Small intestine (tissue), 7 donors: ENCODE measurements at regions not wholly inside any gene's neighbourhood (a gene's known extent, or its start where the extent isn't known, plus 50 kb on each side); places are given as distances from the start of the nearest gene placed in this dataset.

Experiments
- DNase-seq, 2 donors: peaks; one replicate each; pipeline versions ENCODE4 v3.0.0 to v3.0.0-alpha.2; 2013
- FAIRE-seq: peaks from 2 replicates; lab custom pipeline; 2012; peaks lifted over from hg19 to GRCh38; lab: Jason Lieb, UNC
- H3K27ac ChIP-seq, 3 donors: one replicate each; pipeline ENCODE4 v1.5.1; 2013; ENCODE audit warnings: low read length in 2 of 3, mild to moderate bottlenecking in 2 of 3, control low read depth in 1 of 3, inconsistent platforms in 1 of 3, low read depth in 1 of 3, moderate library complexity in 1 of 3
- H3K27me3 ChIP-seq, 3 donors: one replicate each; pipeline ENCODE4 v1.6.1; 2013; ENCODE audit warnings: low read length in 3 of 3, inconsistent platforms in 1 of 3; ENCODE audit not compliant: control insufficient read depth in 3 of 3, insufficient read depth in 3 of 3
- H3K36me3 ChIP-seq, 3 donors: one replicate each; pipeline ENCODE4 v1.6.1; 2013; ENCODE audit warnings: low read length in 3 of 3, inconsistent platforms in 1 of 3, low read depth in 1 of 3, mild to moderate bottlenecking in 1 of 3, moderate library complexity in 1 of 3; ENCODE audit not compliant: control insufficient read depth in 3 of 3, insufficient read depth in 2 of 3
- H3K4me1 ChIP-seq, 3 donors: one replicate each; pipeline ENCODE4 v1.6.1; 2013; ENCODE audit warnings: low read length in 2 of 3, inconsistent platforms in 1 of 3, low read depth in 1 of 3, mild to moderate bottlenecking in 1 of 3, moderate library complexity in 1 of 3; ENCODE audit not compliant: control insufficient read depth in 3 of 3, insufficient read depth in 2 of 3
- H3K4me3 ChIP-seq, 3 donors: one replicate each; pipeline ENCODE4 v1.5.1; 2013; ENCODE audit warnings: low read length in 3 of 3, control low read depth in 1 of 3, inconsistent platforms in 1 of 3, low read depth in 1 of 3, mild to moderate bottlenecking in 1 of 3, moderate library complexity in 1 of 3
- H3K9me3 ChIP-seq, 2 donors: one replicate each; pipeline ENCODE4 v1.6.1; 2013; ENCODE audit warnings: low read depth in 1 of 2, low read length in 1 of 2; ENCODE audit not compliant: control insufficient read depth in 2 of 2, insufficient read depth in 1 of 2
- WGBS, 3 donors: extraction: QIAGEN DNeasy Blood & Tissue Kit; methylation state at CpG; one replicate each; pipeline ENCODE4 v1.1.7; 2013; 5-methylcytosine and 5-hydroxymethylcytosine counted together
- donor health status: healthy with polysubstance abuse.
- donor health status: control.
- donor health status: control.
- donor health status: Bipolar disorder and iron deficiency.
- donor health status: healthy.

DNA sequence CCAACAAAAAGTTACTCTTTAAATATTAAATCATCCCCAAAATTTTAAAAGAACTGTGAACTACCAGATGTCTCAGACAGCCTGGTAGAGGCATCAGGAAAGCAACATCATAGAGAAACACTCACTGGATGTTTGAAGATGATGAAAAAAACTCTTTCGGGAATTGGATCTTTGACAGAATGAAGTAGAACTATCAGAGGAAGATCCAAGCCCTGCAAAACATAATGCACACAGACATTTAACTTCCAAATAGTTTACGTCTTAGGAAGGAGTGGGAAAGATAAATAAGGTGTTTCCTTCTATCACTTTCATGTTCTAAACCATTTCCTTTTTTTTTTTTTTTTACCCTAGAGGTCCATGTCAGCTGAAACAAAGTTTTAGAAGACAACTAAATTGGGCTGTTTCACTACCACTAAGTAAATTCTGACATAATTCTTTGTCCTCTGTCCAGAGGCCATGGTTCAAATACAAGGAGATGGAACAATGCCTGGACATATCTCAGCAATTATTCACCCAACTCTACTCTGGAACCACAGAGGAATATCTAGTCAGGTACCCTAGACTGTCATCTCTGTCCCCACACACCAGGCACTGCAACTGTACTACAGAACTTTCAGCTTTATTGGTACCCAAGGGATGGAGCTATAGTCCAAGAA lies 217.7 kb upstream of the INTU start:
- Histone ChIP-seq H3K4me1 (no peaks in the 10 kb centered on the region), H3K27me3 (no peaks in the 10 kb centered on the region), H3K9me3 (peaks cover 0 to under 1% of the 10 kb centered on the region in 2 donors), H3K36me3 (no peaks in the 10 kb centered on the region), H3K27ac (no peak overlapping the region), H3K4me3 (no peak overlapping the region)
- 55 to 65% (median 58%) methylated on average over 2 of the region's 2 CpGs for WGBS, 3 donors
- no peak for FAIRE-seq
- DNase-seq, result no peak

- 78 to 85% (median 85%) methylated on average over 4 of the region's 4 CpGs for WGBS, 3 donors
- H3K27ac ChIP-seq, result no peak overlapping the region
- no peak overlapping the region for H3K4me3 ChIP-seq
- no peaks in the 10 kb centered on the region for H3K9me3 ChIP-seq
- FAIRE-seq (no peak), DNase-seq (no peak)
- no peaks in the 10 kb centered on the region for H3K27me3 ChIP-seq
- no peaks in the 10 kb centered on the region for H3K4me1 ChIP-seq
- no peaks in the 10 kb centered on the region for H3K36me3 ChIP-seq
Measured at GRCh38 chr4:127416115-127416514, 216.6 kb upstream of the INTU start.

GRCh38 chr4:127417885-127418535 lies 214.7 kb upstream of the INTU start:
- whole genome bisulfite sequencing, 3 donors, result 35 to 41% (median 37%) methylated on average over 3 of the region's 3 CpGs
- H3K9me3 ChIP-seq, result no peaks in the 10 kb centered on the region
- no peak overlapping the region for H3K4me3 ChIP-seq
- DNase-seq (no peak), FAIRE-seq (no peak)
- H3K36me3 ChIP-seq, result no peaks in the 10 kb centered on the region
- no peak overlapping the region for H3K27ac ChIP-seq
- no peaks in the 10 kb centered on the region for H3K4me1 ChIP-seq
- no peaks in the 10 kb centered on the region for H3K27me3 ChIP-seq

GRCh38 chr4:127419431-127419830 lies 213.3 kb upstream of the INTU start:
- FAIRE-seq, result no peak
- no peak overlapping the region for H3K4me3 ChIP-seq
- no peaks in the 10 kb centered on the region for H3K27me3 ChIP-seq
- no peak for DNase-seq
- no peaks in the 10 kb centered on the region for H3K9me3 ChIP-seq
- 6 to 28% (median 8%) methylated on average over 1 of the region's 1 CpG for WGBS, 3 donors
- H3K36me3 ChIP-seq, result no peaks in the 10 kb centered on the region
- no peak overlapping the region for H3K27ac ChIP-seq
- H3K4me1 ChIP-seq, result no peaks in the 10 kb centered on the region

GRCh38 chr4:127421437-127421836 lies 211.3 kb upstream of the INTU start:
- H3K27me3 ChIP-seq, result no peaks in the 10 kb centered on the region
- H3K27ac ChIP-seq, result no peak overlapping the region
- DNase-seq (no peak), FAIRE-seq (no peak)
- no peaks in the 10 kb centered on the region for H3K9me3 ChIP-seq
- H3K4me1 ChIP-seq, result no peaks in the 10 kb centered on the region
- H3K36me3 ChIP-seq, result no peaks in the 10 kb centered on the region
- no peak overlapping the region for H3K4me3 ChIP-seq

DNA sequence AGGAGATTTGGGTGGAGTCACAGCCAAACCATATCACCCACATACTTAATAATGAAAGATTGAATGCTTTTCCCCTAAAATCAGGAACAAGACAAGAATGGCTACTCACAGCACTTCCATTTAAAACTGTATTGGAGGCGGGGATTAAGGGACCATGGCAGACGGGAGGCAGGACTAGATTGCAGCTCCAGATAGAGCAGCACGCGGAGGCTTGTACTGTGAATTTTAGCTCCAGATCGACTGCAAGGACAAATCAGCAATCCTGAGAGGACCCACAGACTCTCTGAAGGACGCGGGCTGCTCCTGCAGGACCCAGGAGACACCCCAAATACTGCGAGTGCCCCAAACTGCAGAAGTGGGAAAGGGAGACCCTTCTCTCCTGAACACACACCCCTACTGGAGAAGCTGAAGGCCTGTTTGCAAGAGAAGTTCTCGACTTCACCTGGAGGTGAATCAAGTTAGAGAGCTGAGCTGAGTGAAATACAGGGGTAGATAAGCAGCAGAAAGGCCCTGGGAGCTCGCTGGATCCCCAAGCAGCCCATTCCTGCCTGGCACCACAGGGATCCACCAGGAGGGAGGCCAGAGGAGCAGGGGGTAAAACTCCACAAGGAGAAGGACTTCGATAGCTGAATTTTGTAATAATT lies 207.4 kb upstream of the INTU start:
- DNase-seq (no peak), FAIRE-seq (no peak)
- H3K36me3 ChIP-seq, result no peaks in the 10 kb centered on the region
- H3K4me1 ChIP-seq, result no peaks in the 10 kb centered on the region
- H3K4me3 ChIP-seq, result no peak overlapping the region
- WGBS, 3 donors, result 72 to 86% (median 76%) methylated on average over 11 of the region's 11 CpGs
- no peaks in the 10 kb centered on the region for H3K9me3 ChIP-seq
- no peaks in the 10 kb centered on the region for H3K27me3 ChIP-seq
- no peak overlapping the region for H3K27ac ChIP-seq

GRCh38 chr4:127425851-127426250 lies 206.9 kb upstream of the INTU start:
- Histone ChIP-seq H3K4me3 (no peak overlapping the region), H3K27me3 (no peaks in the 10 kb centered on the region), H3K27ac (no peak overlapping the region), H3K4me1 (no peaks in the 10 kb centered on the region), H3K36me3 (no peaks in the 10 kb centered on the region), H3K9me3 (no peaks in the 10 kb centered on the region)
- FAIRE-seq (no peak), DNase-seq (no peak)
- 59 to 86% (median 73%) methylated on average over 5 of the region's 5 CpGs for WGBS, 3 donors

DNA sequence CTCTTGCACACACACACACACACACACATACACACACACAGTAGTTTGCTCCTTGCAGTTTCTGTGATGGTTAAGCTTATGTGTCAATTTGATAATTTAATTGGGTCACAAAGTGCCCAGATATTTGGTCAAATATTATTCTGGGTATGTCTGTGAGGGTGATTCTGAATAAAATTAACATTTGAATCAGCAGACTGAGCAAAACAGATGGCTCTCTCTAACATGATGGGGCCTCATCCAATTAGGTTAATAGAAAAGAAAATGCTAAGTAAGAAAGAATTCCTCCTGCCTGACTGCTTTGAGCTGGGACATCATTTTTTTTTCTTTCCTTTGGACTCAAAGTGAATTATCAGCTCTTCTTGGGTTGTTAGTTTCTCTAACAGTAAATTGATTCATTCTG lies 191.2 kb upstream of the INTU start:
- Histone ChIP-seq H3K36me3 (no peaks in the 10 kb centered on the region), H3K4me1 (no peaks in the 10 kb centered on the region), H3K4me3 (no peak overlapping the region), H3K9me3 (no peaks in the 10 kb centered on the region), H3K27ac (no peak overlapping the region), H3K27me3 (no peaks in the 10 kb centered on the region)
- FAIRE-seq (no peak), DNase-seq (no peak)
